Neural cell (in vitro differentiated cells): ENCODE measurements at regions not wholly inside any gene's neighbourhood (a gene's known extent, or its start where the extent isn't known, plus 50 kb on each side); places are given as distances from the start of the nearest gene placed in this dataset.

Source experiments
- H2AFZ ChIP-seq: fragments of 200-600, 300-800 bp; sonication (generic), shearing (Covaris generic); 2 replicates; pipeline ENCODE4 v1.6.0; 2014; ENCODE audit warnings: low read depth, mild to moderate bottlenecking, antibody characterized with exemption, low read length, moderate library complexity
- H3F3A ChIP-seq: fragments of 200-600 bp; shearing (Covaris generic); 2 replicates; pipeline ENCODE4 v1.6.1; 2016; ENCODE audit warnings: mild to moderate bottlenecking, moderate library complexity, mixed read lengths, antibody characterized with exemption, low read length; ENCODE audit not compliant: insufficient read depth, poor library complexity, severe bottlenecking
- H3K27ac ChIP-seq: fragments of 200-600, 300-800 bp; sonication (generic), shearing (Covaris generic); 2 replicates; pipeline ENCODE4 v1.5.1; 2014; ENCODE audit warnings: mild to moderate bottlenecking, low read length, moderate library complexity
- H3K27me3 ChIP-seq: fragments of 300-800, 200-600 bp; sonication (generic), shearing (Covaris generic); 2 replicates; pipeline ENCODE4 v1.6.0; 2014; ENCODE audit warnings: mild to moderate bottlenecking, low read depth, low read length, moderate library complexity; ENCODE audit not compliant: insufficient read depth
- H3K36me3 ChIP-seq: fragments of 300-800, 200-600 bp; sonication (generic), shearing (Covaris generic); 2 replicates; pipeline ENCODE4 v1.5.1; 2014; ENCODE audit warnings: mild to moderate bottlenecking, antibody characterized with exemption, low read length, moderate library complexity; ENCODE audit not compliant: insufficient read depth
- H3K4me2 ChIP-seq: fragments of 300-800, 200-600 bp; sonication (generic), shearing (Covaris generic); 2 replicates; pipeline ENCODE4 v1.6.0; 2014; ENCODE audit warnings: mild to moderate bottlenecking, low read length
- H3K4me3 ChIP-seq: fragments of 300-800, 200-600 bp; sonication (generic), shearing (Covaris generic); 2 replicates; pipeline ENCODE4 v1.5.1; 2014; ENCODE audit warnings: mild to moderate bottlenecking, low read length, moderate library complexity
- H3K79me2 ChIP-seq: fragments of 200-600 bp; shearing (Covaris generic); replicated peaks from 2 replicates; pipeline ENCODE4 v1.6.0; 2014; ENCODE audit warnings: mild to moderate bottlenecking, low read length, moderate library complexity; ENCODE audit not compliant: insufficient read depth
- H3K9ac ChIP-seq: fragments of 300-800, 200-600 bp; sonication (generic), shearing (Covaris generic); 2 replicates; pipeline ENCODE4 v1.6.1; 2016; ENCODE audit warnings: mild to moderate bottlenecking, low read length, mixed read lengths
- H3K9me2 ChIP-seq: fragments of 200-600 bp; shearing (Covaris generic); 2 replicates; pipeline ENCODE4 v1.6.1; 2016; ENCODE audit warnings: mild to moderate bottlenecking, low read length, mixed read lengths; ENCODE audit not compliant: insufficient read depth
- H3K9me3 ChIP-seq: fragments of 200-600, 300-800 bp; sonication (generic), shearing (Covaris generic); 2 replicates; pipeline ENCODE4 v1.6.1; 2016; ENCODE audit warnings: mild to moderate bottlenecking, mixed run types, low read length, moderate library complexity, mixed read lengths
- H4K20me1 ChIP-seq: fragments of 200-600 bp; shearing (Covaris generic); 2 replicates; pipeline ENCODE4 v1.6.1; 2016; ENCODE audit warnings: mild to moderate bottlenecking, mixed run types; ENCODE audit not compliant: insufficient read depth
- CTCF ChIP-seq: fragments of 450-650 bp; IDR thresholded peaks from 2 replicates; pipeline ENCODE4 v1.5.1; 2014; ENCODE audit warnings: antibody characterized with exemption, mild to moderate bottlenecking, moderate library complexity; ENCODE audit not compliant: poor library complexity, severe bottlenecking
- EP300 ChIP-seq: fragments of 450-650 bp; conservative IDR thresholded peaks from 2 replicates; pipeline ENCODE4 v1.6.1; 2014; ENCODE audit warnings: antibody characterized with exemption, mild to moderate bottlenecking, moderate library complexity; ENCODE audit not compliant: poor library complexity, severe bottlenecking
- EZH2 ChIP-seq: fragments of 200-600, 300-800 bp; shearing (Covaris generic), sonication (generic); IDR thresholded peaks from 2 replicates; pipeline ENCODE4 v1.6.1; 2014; ENCODE audit warnings: antibody characterized with exemption, low read length, borderline replicate concordance, mild to moderate bottlenecking; ENCODE audit not compliant: insufficient read depth, poor library complexity, severe bottlenecking
- MXI1 ChIP-seq: fragments of 450-650 bp; conservative IDR thresholded peaks from 2 replicates; pipeline ENCODE4 v1.6.1; 2014; ENCODE audit warnings: antibody characterized with exemption, mild to moderate bottlenecking; ENCODE audit not compliant: poor library complexity, severe bottlenecking
- POLR2AphosphoS5 ChIP-seq: IDR thresholded peaks from 2 replicates; pipeline ENCODE4 v1.6.1; 2012
- RAD21 ChIP-seq: fragments of 450-650 bp; conservative IDR thresholded peaks from 2 replicates; pipeline ENCODE4 v1.6.1; 2014; ENCODE audit warnings: antibody characterized with exemption, mild to moderate bottlenecking, moderate library complexity
- REST ChIP-seq: IDR thresholded peaks from 2 replicates; pipeline ENCODE4 v1.6.1; 2012; ENCODE audit warnings: borderline replicate concordance
- SMC3 ChIP-seq: fragments of 450-650 bp; conservative IDR thresholded peaks from 2 replicates; pipeline ENCODE4 v1.6.1; 2014; ENCODE audit warnings: antibody characterized with exemption, mild to moderate bottlenecking, moderate library complexity; ENCODE audit not compliant: poor library complexity
- TAF1 ChIP-seq: IDR thresholded peaks from 2 replicates; pipeline ENCODE4 v1.6.1; 2012; ENCODE audit warnings: low read depth

GRCh38 chr4:14293582-14293981, 666.1 kb upstream of the BOD1L1 start:
- Histone ChIP-seq H3K9me2 (no peaks in the 10 kb centered on the region), H4K20me1 (no peaks in the 10 kb centered on the region), H3K4me3 (no peak overlapping the region), H3K4me2 (no peak overlapping the region), H3K36me3 (no peaks in the 10 kb centered on the region), H3K9me3 (no peaks in the 10 kb centered on the region), H3K27ac (no peak overlapping the region), H3K27me3 (no peaks in the 10 kb centered on the region), H3K9ac (no peak overlapping the region), H2AFZ (no peak overlapping the region), H3K79me2 (no peaks in the 10 kb centered on the region), H3F3A (no peaks in the 10 kb centered on the region)
- TF ChIP-seq MXI1 = no peak
- no peak for TF ChIP-seq POLR2AphosphoS5
- TF ChIP-seq SMC3 = no peak
- no peak for TF ChIP-seq REST
- TF ChIP-seq RAD21 = no peak
- TF ChIP-seq TAF1 = no peak
- TF ChIP-seq EP300 = no peak
- no peak for TF ChIP-seq EZH2
- no peak for TF ChIP-seq CTCF

- Histone ChIP-seq H3K9me2 (no peaks in the 10 kb centered on the region), H3K9ac (no peak overlapping the region), H3K9me3 (no peaks in the 10 kb centered on the region), H3K79me2 (no peaks in the 10 kb centered on the region), H3K4me2 (no peak overlapping the region), H4K20me1 (no peaks in the 10 kb centered on the region), H2AFZ (no peak overlapping the region), H3F3A (no peaks in the 10 kb centered on the region), H3K27ac (no peak overlapping the region), H3K36me3 (no peaks in the 10 kb centered on the region), H3K4me3 (no peak overlapping the region), H3K27me3 (no peaks in the 10 kb centered on the region)
- TF ChIP-seq SMC3 = no peak
- TF ChIP-seq POLR2AphosphoS5 = no peak
- TF ChIP-seq RAD21 = no peak
- TF ChIP-seq EP300 = no peak
- TF ChIP-seq REST = no peak
- no peak for TF ChIP-seq TAF1
- no peak for TF ChIP-seq MXI1
- TF ChIP-seq EZH2 = no peak
- no peak for TF ChIP-seq CTCF
Measured at GRCh38 chr4:14294611-14295010, 667.1 kb upstream of the BOD1L1 start.
